OCI-LY3 (cell line): ENCODE measurements at regions not wholly inside any gene's neighbourhood (a gene's known extent, or its start where the extent isn't known, plus 50 kb on each side); places are given as distances from the start of the nearest gene placed in this dataset.

ENCODE experiments used
- H2AFZ ChIP-seq: fragments of 200-600, 300-600 bp; shearing (Covaris generic); 2 replicates; pipeline ENCODE4 v1.6.0; 2014; ENCODE audit warnings: antibody characterized with exemption, low read depth, low read length
- H3K27ac ChIP-seq: fragments of 200-600, 300-600 bp; sonication (generic); 2 replicates; pipeline ENCODE4 v1.5.1; 2014; ENCODE audit warnings: mild to moderate bottlenecking, low read length, moderate library complexity, mixed read lengths
- H3K27me3 ChIP-seq: fragments of 200-600, 300-600 bp; sonication (generic); 2 replicates; pipeline ENCODE4 v1.6.1; 2014; ENCODE audit warnings: low read depth, low read length, mixed read lengths
- H3K36me3 ChIP-seq: fragments of 200-600, 300-600 bp; sonication (generic); replicated peaks from 2 replicates; pipeline ENCODE3; 2014; ENCODE audit warnings: low read depth, low read length, mixed read lengths
- H3K4me1 ChIP-seq: fragments of 300-600, 200-600 bp; sonication (generic); 2 replicates; pipeline ENCODE4 v1.6.1; 2014; ENCODE audit warnings: low read length, mixed read lengths
- H3K4me2 ChIP-seq: fragments of 200-600, 300-600 bp; sonication (generic); 2 replicates; pipeline ENCODE4 v1.6.1; 2014; ENCODE audit warnings: low read length, mixed read lengths
- H3K4me3 ChIP-seq: fragments of 300-600, 200-600 bp; sonication (generic); 2 replicates; pipeline ENCODE4 v1.5.1; 2014; ENCODE audit warnings: antibody characterized with exemption, mild to moderate bottlenecking, low read length, moderate library complexity
- H3K79me2 ChIP-seq: fragments of 300-600, 200-600 bp; shearing (Covaris generic); 2 replicates; pipeline ENCODE4 v1.6.1; 2014; ENCODE audit warnings: mild to moderate bottlenecking, low read length, mixed read lengths
- H3K9ac ChIP-seq: fragments of 300-600, 200-600 bp; shearing (Covaris generic); 2 replicates; pipeline ENCODE4 v1.6.0; 2014; ENCODE audit warnings: mild to moderate bottlenecking, low read length, moderate library complexity
- H3K9me3 ChIP-seq: fragments of 200-600, 300-600 bp; shearing (Covaris generic); 2 replicates; pipeline ENCODE4 v1.6.1; 2014; ENCODE audit warnings: low read length, mixed read lengths; ENCODE audit not compliant: insufficient read depth
- H4K20me1 ChIP-seq: fragments of 200-600, 300-600 bp; sonication (generic); 2 replicates; pipeline ENCODE4 v1.6.1; 2016; ENCODE audit warnings: low read length, mixed read lengths; ENCODE audit not compliant: insufficient read depth
- EZH2phosphoT487 ChIP-seq: fragments of 200-600 bp; shearing (Covaris generic); IDR thresholded peaks from 2 replicates; pipeline ENCODE4 v1.6.1; 2018; ENCODE audit warnings: antibody characterized with exemption, mixed run types, low read depth
- TF ChIP-seq, protein P1 (sequence below): fragments of 200-600, 300-600 bp; sonication (generic); IDR thresholded peaks from 2 replicates; pipeline ENCODE4 v1.5.1; 2014; ENCODE audit warnings: antibody characterized with exemption, low read length, low read depth

DNA sequence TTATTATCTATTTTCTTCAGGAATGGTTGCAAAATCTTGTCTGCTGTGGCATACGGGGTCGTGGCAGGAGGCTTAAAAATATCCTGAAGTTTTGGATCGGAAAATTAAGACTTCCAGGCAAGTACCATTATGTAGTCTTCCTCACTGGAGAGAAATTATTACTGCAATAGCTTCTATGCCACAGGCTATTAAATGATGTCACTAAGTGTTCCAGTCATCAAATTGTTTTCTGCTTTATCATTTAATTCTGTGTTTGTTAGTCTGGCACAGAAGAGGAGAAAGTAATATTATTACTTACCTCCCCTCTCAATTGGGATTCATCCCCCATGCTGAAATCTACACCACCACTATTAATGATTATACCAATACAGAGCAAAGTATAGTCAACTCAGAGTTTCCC, 378.2 kb upstream of the ALCAM start:
- Histone ChIP-seq H3K79me2 (no peaks in the 10 kb centered on the region), H3K27me3 (no peaks in the 10 kb centered on the region), H3K9me3 (no peaks in the 10 kb centered on the region), H3K4me3 (no peak overlapping the region), H2AFZ (no peak overlapping the region), H3K9ac (no peak overlapping the region), H3K36me3 (no peaks in the 10 kb centered on the region), H3K4me1 (no peaks in the 10 kb centered on the region), H3K4me2 (no peak overlapping the region), H4K20me1 (no peaks in the 10 kb centered on the region), H3K27ac (no peak overlapping the region)
- no peak for TF ChIP-seq EZH2phosphoT487

DNA sequence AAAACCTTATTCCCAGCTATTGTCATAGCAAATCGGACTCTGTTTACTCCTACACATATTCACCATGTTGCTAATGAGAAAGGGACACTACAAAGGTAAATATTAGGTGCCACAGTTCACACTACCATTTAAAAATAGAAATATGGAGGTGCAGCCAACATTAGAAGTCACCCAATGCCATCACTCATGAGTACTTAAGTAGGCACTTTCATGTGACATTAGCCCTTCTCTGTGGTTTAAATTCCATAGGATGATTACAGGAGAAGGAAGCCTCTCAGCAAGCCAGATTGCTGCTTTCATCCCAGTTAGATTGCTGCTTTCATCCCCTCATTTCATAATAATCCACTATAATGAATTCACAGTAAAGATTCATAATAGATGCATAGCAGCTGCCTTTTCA, 376.8 kb upstream of the ALCAM start:
- no peak for TF ChIP-seq EZH2phosphoT487
- TF ChIP-seq, protein P1, sequence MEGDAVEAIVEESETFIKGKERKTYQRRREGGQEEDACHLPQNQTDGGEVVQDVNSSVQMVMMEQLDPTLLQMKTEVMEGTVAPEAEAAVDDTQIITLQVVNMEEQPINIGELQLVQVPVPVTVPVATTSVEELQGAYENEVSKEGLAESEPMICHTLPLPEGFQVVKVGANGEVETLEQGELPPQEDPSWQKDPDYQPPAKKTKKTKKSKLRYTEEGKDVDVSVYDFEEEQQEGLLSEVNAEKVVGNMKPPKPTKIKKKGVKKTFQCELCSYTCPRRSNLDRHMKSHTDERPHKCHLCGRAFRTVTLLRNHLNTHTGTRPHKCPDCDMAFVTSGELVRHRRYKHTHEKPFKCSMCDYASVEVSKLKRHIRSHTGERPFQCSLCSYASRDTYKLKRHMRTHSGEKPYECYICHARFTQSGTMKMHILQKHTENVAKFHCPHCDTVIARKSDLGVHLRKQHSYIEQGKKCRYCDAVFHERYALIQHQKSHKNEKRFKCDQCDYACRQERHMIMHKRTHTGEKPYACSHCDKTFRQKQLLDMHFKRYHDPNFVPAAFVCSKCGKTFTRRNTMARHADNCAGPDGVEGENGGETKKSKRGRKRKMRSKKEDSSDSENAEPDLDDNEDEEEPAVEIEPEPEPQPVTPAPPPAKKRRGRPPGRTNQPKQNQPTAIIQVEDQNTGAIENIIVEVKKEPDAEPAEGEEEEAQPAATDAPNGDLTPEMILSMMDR, result no peak
- Histone ChIP-seq H3K27ac (no peak overlapping the region), H3K4me3 (no peak overlapping the region), H3K27me3 (no peaks in the 10 kb centered on the region), H3K79me2 (no peaks in the 10 kb centered on the region), H3K9ac (no peak overlapping the region), H3K4me2 (no peak overlapping the region), H4K20me1 (no peaks in the 10 kb centered on the region), H3K4me1 (no peaks in the 10 kb centered on the region), H3K9me3 (no peaks in the 10 kb centered on the region), H3K36me3 (no peaks in the 10 kb centered on the region), H2AFZ (no peak overlapping the region)

DNA sequence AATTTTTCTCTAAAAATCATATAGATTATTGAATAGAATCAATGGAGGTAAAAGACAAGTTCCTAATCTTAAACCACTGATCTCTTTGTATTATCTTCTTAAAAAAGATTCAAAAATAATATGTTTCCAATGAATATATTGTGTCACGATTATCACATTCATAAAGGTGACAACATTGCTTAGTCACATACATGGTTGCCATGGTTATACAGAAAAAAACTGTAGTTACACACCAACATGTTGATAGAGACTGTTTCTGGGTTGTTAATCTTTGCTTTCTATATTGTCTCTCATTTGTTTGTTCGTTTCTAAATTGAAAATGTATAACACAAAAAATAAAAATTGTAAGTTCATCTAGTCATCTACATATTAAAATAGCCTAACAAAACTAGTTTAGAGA, 376.0 kb upstream of the ALCAM start:
- Histone ChIP-seq H3K36me3 (no peaks in the 10 kb centered on the region), H3K27me3 (no peaks in the 10 kb centered on the region), H3K9ac (no peak overlapping the region), H2AFZ (no peak overlapping the region), H3K9me3 (no peaks in the 10 kb centered on the region), H3K4me1 (no peaks in the 10 kb centered on the region), H3K79me2 (no peaks in the 10 kb centered on the region), H3K27ac (no peak overlapping the region), H3K4me3 (no peak overlapping the region), H4K20me1 (no peaks in the 10 kb centered on the region), H3K4me2 (no peak overlapping the region)
- TF ChIP-seq EZH2phosphoT487, result no peak
- TF ChIP-seq, protein P1, result no peak

DNA sequence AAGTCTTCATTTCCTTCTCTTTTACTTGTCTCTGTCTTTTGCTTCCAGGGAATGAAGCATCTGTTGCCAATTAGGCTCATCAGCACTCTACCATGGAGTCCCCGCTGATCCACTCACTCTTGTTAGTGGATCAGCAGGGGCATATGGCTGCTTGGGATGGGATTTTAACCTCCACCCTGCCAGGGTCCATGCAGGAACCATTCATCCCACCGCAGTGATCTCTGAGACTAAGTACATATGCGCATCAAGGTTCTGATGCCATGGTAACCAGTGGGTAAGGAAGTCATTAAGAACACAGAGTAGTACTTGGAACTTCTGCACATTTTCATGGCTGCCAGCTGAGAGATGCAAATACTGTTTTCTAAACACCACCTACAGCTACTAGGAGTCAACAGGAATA, 374.0 kb upstream of the ALCAM start:
- H3K4me3 ChIP-seq, result no peak overlapping the region
- H2AFZ ChIP-seq, result no peak overlapping the region
- H3K9ac ChIP-seq, result no peak overlapping the region
- TF ChIP-seq, protein P1, result no peak
- TF ChIP-seq EZH2phosphoT487, result no peak
- H3K9me3 ChIP-seq, result no peaks in the 10 kb centered on the region
- H3K4me2 ChIP-seq, result no peak overlapping the region
- H3K27me3 ChIP-seq, result no peaks in the 10 kb centered on the region
- H3K79me2 ChIP-seq, result no peaks in the 10 kb centered on the region
- H3K27ac ChIP-seq, result no peak overlapping the region
- no peaks in the 10 kb centered on the region for H4K20me1 ChIP-seq
- peaks cover 1% of the 10 kb centered on the region for H3K36me3 ChIP-seq
- no peaks in the 10 kb centered on the region for H3K4me1 ChIP-seq

DNA sequence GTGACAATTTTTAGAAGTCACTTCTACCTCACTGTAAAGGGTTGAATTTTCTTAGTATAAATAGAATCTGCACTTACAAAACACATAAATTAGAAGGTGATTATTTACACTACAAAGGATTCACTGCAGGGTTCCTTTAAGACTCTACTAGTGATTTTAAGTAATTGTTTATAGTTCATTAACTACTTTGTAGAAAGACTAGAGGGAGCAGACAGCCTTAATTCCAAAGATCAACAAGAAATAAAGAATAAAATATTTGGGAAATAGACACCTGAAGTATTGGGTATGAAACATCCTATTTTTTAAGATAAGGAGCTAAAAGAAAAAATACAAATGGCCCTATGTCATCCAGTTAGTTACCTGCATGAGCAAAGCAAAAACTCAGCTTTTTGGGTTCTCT, 360.5 kb upstream of the ALCAM start:
- no peaks in the 10 kb centered on the region for H3K36me3 ChIP-seq
- no peak overlapping the region for H3K27ac ChIP-seq
- no peak overlapping the region for H3K9ac ChIP-seq
- no peak overlapping the region for H3K4me3 ChIP-seq
- peaks cover 2% of the 10 kb centered on the region; the same call in 1 of the 2 replicates for H3K9me3 ChIP-seq
- H2AFZ ChIP-seq, result no peak overlapping the region
- H3K79me2 ChIP-seq, result no peaks in the 10 kb centered on the region
- H3K4me2 ChIP-seq, result no peak overlapping the region
- no peaks in the 10 kb centered on the region for H3K27me3 ChIP-seq
- no peak for TF ChIP-seq EZH2phosphoT487
- TF ChIP-seq, protein P1, result no peak
- peaks cover 11% of the 10 kb centered on the region for H3K4me1 ChIP-seq
- no peaks in the 10 kb centered on the region for H4K20me1 ChIP-seq
